ENCODE measurements at regions not wholly inside any gene's neighbourhood (a gene's known extent, or its start where the extent isn't known, plus 50 kb on each side); places are given as distances from the start of the nearest gene placed in this dataset.
A peak's percentile ranks its signal among the peaks of the same experiment; 100 is the strongest.

- Histone ChIP-seq H3K4me3 (ENCODE audit: low read length in 2 of 2) (no peak overlapping the region), H3K14ac (ENCODE audit: low read length) (no peak overlapping the region), H3K79me1 (ENCODE audit: low read depth, low read length) (no peaks in the 10 kb centered on the region), H3K27me3 (ENCODE audit: control insufficient read depth in 3 of 3, insufficient read depth in 3 of 3, low read depth in 1 of 3, low read length in 3 of 3) (peaks cover 0 to 7% (median 0%) of the 10 kb centered on the region in 3 experiments), H4K8ac (ENCODE audit: low read depth, low read length) (no peak overlapping the region), H4K91ac (ENCODE audit: low read depth, low read length, poor library complexity) (no peak overlapping the region), H3K4me2 (ENCODE audit: insufficient read depth, low read length, poor library complexity, severe bottlenecking) (no peak overlapping the region), H2BK120ac (ENCODE audit: low read depth, low read length) (no peak overlapping the region), H3K9me3 (replicated peaks in 1 of 2; ENCODE audit: control insufficient read depth in 2 of 2, insufficient read depth in 1 of 2, low read depth in 1 of 2, low read length in 2 of 2) (no peaks in the 10 kb centered on the region), H3K36me3 (replicated peaks in 1 of 2; ENCODE audit: control insufficient read depth in 2 of 2, insufficient read depth in 2 of 2, low read length in 2 of 2) (no peaks in the 10 kb centered on the region), H2AFZ (ENCODE audit: low read length) (peak overlapping the region; percentile 66), H3K23ac (ENCODE audit: low read depth, low read length, poor library complexity) (no peak overlapping the region), H3K4me1 (ENCODE audit: control insufficient read depth in 2 of 2, insufficient read depth in 1 of 2, low read depth in 1 of 2, low read length in 2 of 2) (no peaks in the 10 kb centered on the region), H2BK12ac (ENCODE audit: low read length) (no peak overlapping the region), H2BK15ac (ENCODE audit: low read length) (no peak overlapping the region), H2BK5ac (ENCODE audit: low read length) (no peak overlapping the region), H3K4ac (ENCODE audit: low read length) (no peak overlapping the region), H3K27ac (replicated peaks; ENCODE audit: low read length) (no peak overlapping the region), H2AK5ac (ENCODE audit: low read depth, low read length) (no peak overlapping the region), H3K9ac (ENCODE audit: low read depth, low read length, poor library complexity) (no peak overlapping the region), H3K18ac (ENCODE audit: low read length) (no peak overlapping the region)
- DNase-seq (ENCODE audit: low spot score) = no peak
- WGBS, 2 donors (ENCODE audit: extremely low coverage in 2 of 2, insufficient read length in 2 of 2, insufficient replicate concordance in 1 of 2) = no CpG with 5 or more reads among the region's 5 CpGs
Observed at GRCh38 chr10:52956861-52957260, 184.3 kb upstream of the MBL2 start.

DNA sequence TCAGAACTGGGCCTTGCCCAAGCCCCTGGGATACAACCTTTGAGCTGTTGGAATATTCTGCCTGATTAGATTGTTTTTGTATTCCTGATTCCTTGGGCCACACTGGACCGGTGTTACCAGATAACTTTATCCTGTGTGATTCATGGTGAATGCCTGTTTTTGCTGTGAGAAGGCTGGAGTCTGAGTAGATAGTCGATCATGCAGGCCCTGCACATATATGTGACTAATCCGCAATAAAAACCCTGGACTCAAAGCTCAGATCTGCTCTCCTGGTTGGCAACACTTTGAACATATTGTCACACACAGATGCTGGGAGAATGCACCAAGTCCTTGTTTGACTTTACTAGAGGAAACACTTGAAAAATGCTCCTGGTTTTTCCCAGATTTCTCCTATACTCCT, 183.9 kb upstream of the MBL2 start:
- WGBS, 2 donors (ENCODE audit: extremely low coverage in 2 of 2, insufficient read length in 2 of 2, insufficient replicate concordance in 1 of 2) = no CpG with 5 or more reads among the region's 3 CpGs
- Histone ChIP-seq H2BK12ac (ENCODE audit: low read length) (no peak overlapping the region), H3K14ac (ENCODE audit: low read length) (no peak overlapping the region), H3K9ac (ENCODE audit: low read depth, low read length, poor library complexity) (no peak overlapping the region), H3K4me1 (ENCODE audit: control insufficient read depth in 2 of 2, insufficient read depth in 1 of 2, low read depth in 1 of 2, low read length in 2 of 2) (no peaks in the 10 kb centered on the region), H3K36me3 (replicated peaks in 1 of 2; ENCODE audit: control insufficient read depth in 2 of 2, insufficient read depth in 2 of 2, low read length in 2 of 2) (no peaks in the 10 kb centered on the region), H3K18ac (ENCODE audit: low read length) (no peak overlapping the region), H3K9me3 (replicated peaks in 1 of 2; ENCODE audit: control insufficient read depth in 2 of 2, insufficient read depth in 1 of 2, low read depth in 1 of 2, low read length in 2 of 2) (no peaks in the 10 kb centered on the region), H3K79me1 (ENCODE audit: low read depth, low read length) (no peaks in the 10 kb centered on the region), H2AFZ (ENCODE audit: low read length) (peak overlapping the region; percentile 66), H2AK5ac (ENCODE audit: low read depth, low read length) (no peak overlapping the region), H4K8ac (ENCODE audit: low read depth, low read length) (no peak overlapping the region), H3K23ac (ENCODE audit: low read depth, low read length, poor library complexity) (no peak overlapping the region), H3K27ac (replicated peaks; ENCODE audit: low read length) (no peak overlapping the region), H3K27me3 (ENCODE audit: control insufficient read depth in 3 of 3, insufficient read depth in 3 of 3, low read depth in 1 of 3, low read length in 3 of 3) (peaks cover 0 to 7% (median 0%) of the 10 kb centered on the region in 3 experiments), H3K4ac (ENCODE audit: low read length) (no peak overlapping the region), H2BK15ac (ENCODE audit: low read length) (no peak overlapping the region), H2BK5ac (ENCODE audit: low read length) (no peak overlapping the region), H4K91ac (ENCODE audit: low read depth, low read length, poor library complexity) (no peak overlapping the region), H2BK120ac (ENCODE audit: low read depth, low read length) (no peak overlapping the region), H3K4me2 (ENCODE audit: insufficient read depth, low read length, poor library complexity, severe bottlenecking) (no peak overlapping the region), H3K4me3 (ENCODE audit: low read length in 2 of 2) (no peak overlapping the region)
- no peak for DNase-seq (ENCODE audit: low spot score)

GRCh38 chr10:52955337-52955736, 182.8 kb upstream of the MBL2 start:
- H2BK15ac ChIP-seq (ENCODE audit: low read length) = no peak overlapping the region
- no peak overlapping the region for H3K14ac ChIP-seq (ENCODE audit: low read length)
- no peak overlapping the region for H4K91ac ChIP-seq (ENCODE audit: low read depth, low read length, poor library complexity)
- H3K4me3 ChIP-seq (ENCODE audit: low read length in 2 of 2) = no peak overlapping the region
- H3K18ac ChIP-seq (ENCODE audit: low read length) = no peak overlapping the region
- DNase-seq (ENCODE audit: low spot score) = no peak
- no peaks in the 10 kb centered on the region for H3K36me3 ChIP-seq (replicated peaks in 1 of 2; ENCODE audit: control insufficient read depth in 2 of 2, insufficient read depth in 2 of 2, low read length in 2 of 2)
- H3K9ac ChIP-seq (ENCODE audit: low read depth, low read length, poor library complexity) = no peak overlapping the region
- H3K4ac ChIP-seq (ENCODE audit: low read length) = no peak overlapping the region
- H4K8ac ChIP-seq (ENCODE audit: low read depth, low read length) = no peak overlapping the region
- no peak overlapping the region for H3K4me2 ChIP-seq (ENCODE audit: insufficient read depth, low read length, poor library complexity, severe bottlenecking)
- H3K9me3 ChIP-seq (replicated peaks in 1 of 2; ENCODE audit: control insufficient read depth in 2 of 2, insufficient read depth in 1 of 2, low read depth in 1 of 2, low read length in 2 of 2) = no peaks in the 10 kb centered on the region
- no peaks in the 10 kb centered on the region for H3K4me1 ChIP-seq (ENCODE audit: control insufficient read depth in 2 of 2, insufficient read depth in 1 of 2, low read depth in 1 of 2, low read length in 2 of 2)
- H2BK12ac ChIP-seq (ENCODE audit: low read length) = no peak overlapping the region
- no peak overlapping the region for H2AFZ ChIP-seq (ENCODE audit: low read length)
- no peak overlapping the region for H2BK5ac ChIP-seq (ENCODE audit: low read length)
- no CpG with 5 or more reads among the region's 21 CpGs for WGBS, 2 donors (ENCODE audit: extremely low coverage in 2 of 2, insufficient read length in 2 of 2, insufficient replicate concordance in 1 of 2)
- no peaks in the 10 kb centered on the region for H3K79me1 ChIP-seq (ENCODE audit: low read depth, low read length)
- H3K27me3 ChIP-seq (ENCODE audit: control insufficient read depth in 3 of 3, insufficient read depth in 3 of 3, low read depth in 1 of 3, low read length in 3 of 3) = peaks cover 0 to 4% (median 0%) of the 10 kb centered on the region in 3 experiments
- no peak overlapping the region for H2BK120ac ChIP-seq (ENCODE audit: low read depth, low read length)
- H3K27ac ChIP-seq (replicated peaks; ENCODE audit: low read length) = no peak overlapping the region
- no peak overlapping the region for H2AK5ac ChIP-seq (ENCODE audit: low read depth, low read length)
- H3K23ac ChIP-seq (ENCODE audit: low read depth, low read length, poor library complexity) = no peak overlapping the region

GRCh38 chr10:52954407-52954806, 181.8 kb upstream of the MBL2 start:
- Histone ChIP-seq H2BK12ac (ENCODE audit: low read length) (no peak overlapping the region), H3K18ac (ENCODE audit: low read length) (no peak overlapping the region), H3K9me3 (replicated peaks in 1 of 2; ENCODE audit: control insufficient read depth in 2 of 2, insufficient read depth in 1 of 2, low read depth in 1 of 2, low read length in 2 of 2) (no peaks in the 10 kb centered on the region), H3K79me1 (ENCODE audit: low read depth, low read length) (no peaks in the 10 kb centered on the region), H3K23ac (ENCODE audit: low read depth, low read length, poor library complexity) (no peak overlapping the region), H4K8ac (ENCODE audit: low read depth, low read length) (no peak overlapping the region), H3K4me3 (ENCODE audit: low read length in 2 of 2) (no peak overlapping the region), H3K4ac (ENCODE audit: low read length) (no peak overlapping the region), H2BK120ac (ENCODE audit: low read depth, low read length) (no peak overlapping the region), H2BK5ac (ENCODE audit: low read length) (no peak overlapping the region), H3K4me2 (ENCODE audit: insufficient read depth, low read length, poor library complexity, severe bottlenecking) (no peak overlapping the region), H3K27ac (replicated peaks; ENCODE audit: low read length) (no peak overlapping the region), H2AK5ac (ENCODE audit: low read depth, low read length) (no peak overlapping the region), H4K91ac (ENCODE audit: low read depth, low read length, poor library complexity) (no peak overlapping the region), H3K9ac (ENCODE audit: low read depth, low read length, poor library complexity) (no peak overlapping the region), H3K36me3 (replicated peaks in 1 of 2; ENCODE audit: control insufficient read depth in 2 of 2, insufficient read depth in 2 of 2, low read length in 2 of 2) (no peaks in the 10 kb centered on the region), H2AFZ (ENCODE audit: low read length) (no peak overlapping the region), H2BK15ac (ENCODE audit: low read length) (no peak overlapping the region), H3K27me3 (ENCODE audit: control insufficient read depth in 3 of 3, insufficient read depth in 3 of 3, low read depth in 1 of 3, low read length in 3 of 3) (peaks cover 0 to 4% (median 0%) of the 10 kb centered on the region in 3 experiments), H3K14ac (ENCODE audit: low read length) (no peak overlapping the region), H3K4me1 (ENCODE audit: control insufficient read depth in 2 of 2, insufficient read depth in 1 of 2, low read depth in 1 of 2, low read length in 2 of 2) (no peaks in the 10 kb centered on the region)
- DNase-seq (ENCODE audit: low spot score) = no peak
- WGBS, 2 donors (ENCODE audit: extremely low coverage in 2 of 2, insufficient read length in 2 of 2, insufficient replicate concordance in 1 of 2) = no CpG with 5 or more reads among the region's 5 CpGs
